GM21717 (cell line): ENCODE measurements at regions not wholly inside any gene's neighbourhood (a gene's known extent, or its start where the extent isn't known, plus 50 kb on each side); places are given as distances from the start of the nearest gene placed in this dataset.
"Not testable (repeated sequence)": the region's sequence is repeated elsewhere in the genome, so short reads cannot be mapped to it uniquely, and the experiment has no call there.

Source experiments
- ATAC-seq: cut with Tn5 transposase; IDR thresholded peaks from one replicate; pipeline ENCODE4 v1.9.1; 2021; ENCODE audit warnings: mild to moderate bottlenecking, moderate library complexity; ENCODE audit not compliant: unreplicated experiment

DNA sequence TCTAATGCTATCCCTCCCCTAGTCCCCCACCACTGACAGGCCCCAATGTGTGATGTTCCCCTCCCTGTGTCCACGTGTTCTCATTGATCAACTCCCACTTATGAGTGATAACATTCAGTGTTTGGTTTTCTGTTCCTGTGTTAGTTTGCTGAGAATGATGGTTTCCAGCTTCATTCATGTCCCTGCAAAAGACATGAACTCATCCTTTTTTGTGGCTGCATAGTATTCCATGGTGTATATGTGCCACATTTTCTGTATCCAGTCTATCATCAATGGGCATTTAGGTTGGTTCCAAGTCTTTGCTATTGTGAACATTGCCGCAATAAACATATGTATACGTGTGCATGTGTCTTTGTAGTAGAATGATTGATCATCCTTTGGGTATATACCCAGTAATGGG is 153.1 kb downstream of the OR13H1 start:
- not testable (repeated sequence) for ATAC-seq

DNA sequence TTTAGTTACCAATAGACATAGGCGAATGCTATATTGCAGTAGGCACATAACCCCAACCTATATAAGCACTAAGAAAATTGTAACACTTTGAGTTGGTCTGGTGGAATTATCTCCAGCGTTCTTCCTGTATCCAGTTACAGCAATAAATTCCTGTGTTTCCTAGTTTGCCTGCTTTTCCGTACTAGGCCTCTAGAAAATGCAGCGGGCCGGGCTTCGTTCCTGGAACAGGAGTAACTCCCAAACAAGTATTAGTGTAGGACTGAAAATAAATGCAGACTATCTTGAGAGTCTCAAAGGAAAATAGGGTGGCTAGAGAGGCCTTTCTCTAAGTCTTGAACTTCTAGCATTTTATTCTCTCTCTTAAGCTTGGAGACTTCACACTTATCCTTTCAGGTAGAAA is 159.8 kb downstream of the OR13H1 start:
- no peak for ATAC-seq

DNA sequence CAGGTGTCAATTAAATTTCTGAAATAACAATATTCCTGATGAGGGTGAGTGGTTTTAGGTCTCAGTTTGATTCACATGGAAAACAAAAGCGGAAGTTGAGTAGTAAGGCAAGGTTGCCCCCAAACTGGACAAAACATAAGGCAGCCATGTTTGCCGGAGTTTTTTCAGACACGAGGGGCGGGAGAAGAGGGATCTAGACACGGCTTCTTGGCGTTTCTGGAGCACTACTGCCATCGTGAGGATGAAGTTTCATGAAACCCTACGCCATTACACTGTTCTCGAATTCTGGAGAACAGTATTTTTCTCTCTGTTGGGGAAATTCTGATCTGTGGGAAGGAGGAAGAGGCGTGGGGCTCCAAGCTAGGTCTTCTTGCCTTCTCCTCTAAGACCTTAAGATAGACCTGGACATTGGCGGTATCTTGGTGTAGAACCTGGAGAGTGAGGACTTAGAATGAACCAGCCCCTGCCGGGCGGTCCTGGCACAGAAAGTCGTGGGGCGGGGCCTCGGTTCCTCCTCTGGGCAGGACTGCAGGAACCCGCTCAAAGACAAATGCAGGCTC is 160.3 kb downstream of the OR13H1 start:
- peak; percentile 71 for ATAC-seq

DNA sequence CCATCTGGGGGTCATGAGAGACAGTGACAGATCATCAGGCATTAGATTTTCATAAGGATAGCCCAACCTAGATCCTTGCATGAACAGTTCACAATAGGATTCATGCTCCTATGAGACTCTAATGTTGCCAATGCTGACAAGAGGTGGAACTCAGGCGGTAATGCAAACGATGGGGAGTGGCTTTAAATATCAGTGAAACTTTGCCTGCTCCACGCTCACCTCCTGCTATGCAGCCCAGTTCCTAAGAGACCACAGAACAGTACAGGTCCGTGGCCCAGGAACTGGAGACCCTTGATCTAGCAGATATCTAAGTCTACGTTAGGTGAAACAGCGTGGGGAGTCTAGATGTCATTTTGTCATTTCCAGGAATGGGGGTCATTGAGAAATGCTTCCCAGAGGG is 165.7 kb downstream of the OR13H1 start:
- ATAC-seq = no peak

DNA sequence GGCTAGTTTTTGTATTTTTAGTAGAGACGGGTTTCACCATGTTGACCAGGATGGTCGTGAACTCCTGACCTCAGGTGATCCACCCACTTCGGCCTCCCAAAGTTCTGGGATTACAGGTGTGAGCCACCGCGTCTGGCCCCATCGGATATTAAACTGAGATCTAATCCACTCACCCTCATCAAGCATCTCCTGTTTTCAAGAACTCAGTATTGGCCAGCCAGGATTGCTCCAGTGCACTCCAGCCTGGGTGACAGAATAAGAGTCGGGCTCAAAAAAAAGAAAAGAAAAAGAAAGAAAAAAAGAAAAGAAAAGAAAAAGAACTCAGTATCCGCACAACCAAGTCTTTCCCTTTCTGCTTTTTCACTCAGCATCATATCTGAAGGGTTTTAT is 167.6 kb downstream of the OR13H1 start:
- ATAC-seq = no peak

DNA sequence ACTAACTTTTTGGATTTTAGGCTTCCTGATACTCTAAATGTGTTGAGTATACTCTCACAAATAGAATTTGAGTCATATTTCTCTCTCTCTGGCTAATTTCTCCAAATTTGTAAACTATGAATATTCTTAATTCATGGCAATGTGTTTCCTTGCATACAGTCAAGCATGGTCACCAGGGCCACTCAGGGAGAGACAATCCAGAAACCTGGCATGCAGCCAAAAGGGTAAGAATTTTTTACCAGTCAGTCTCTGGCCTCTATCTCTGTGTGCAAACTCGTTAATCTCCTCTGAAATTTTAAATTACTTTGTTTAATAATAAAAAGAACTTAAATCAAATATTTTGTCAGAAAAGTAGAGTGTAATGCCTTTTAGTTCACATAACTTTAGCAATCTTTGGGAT is 179.8 kb downstream of the OR13H1 start:
- ATAC-seq = no peak

DNA sequence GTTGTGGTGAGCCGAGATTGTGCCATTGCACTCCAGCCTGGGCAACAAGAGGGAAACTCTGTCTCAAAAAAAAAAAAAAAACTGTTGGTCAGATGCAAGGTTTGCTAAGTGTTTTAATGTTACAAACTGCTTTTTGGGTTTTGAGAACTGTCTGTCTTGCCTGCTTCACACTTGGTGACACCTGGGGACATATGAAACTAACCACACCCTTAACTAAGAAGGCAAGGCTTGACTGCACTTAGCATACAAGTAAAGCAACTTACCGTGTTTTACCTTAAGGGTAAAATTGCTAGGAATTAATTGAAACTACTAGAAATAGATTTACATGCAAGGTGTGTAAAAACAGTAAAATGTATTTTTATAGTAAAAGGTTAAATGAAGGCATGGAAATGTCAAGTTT is 180.4 kb downstream of the OR13H1 start:
- no peak for ATAC-seq

DNA sequence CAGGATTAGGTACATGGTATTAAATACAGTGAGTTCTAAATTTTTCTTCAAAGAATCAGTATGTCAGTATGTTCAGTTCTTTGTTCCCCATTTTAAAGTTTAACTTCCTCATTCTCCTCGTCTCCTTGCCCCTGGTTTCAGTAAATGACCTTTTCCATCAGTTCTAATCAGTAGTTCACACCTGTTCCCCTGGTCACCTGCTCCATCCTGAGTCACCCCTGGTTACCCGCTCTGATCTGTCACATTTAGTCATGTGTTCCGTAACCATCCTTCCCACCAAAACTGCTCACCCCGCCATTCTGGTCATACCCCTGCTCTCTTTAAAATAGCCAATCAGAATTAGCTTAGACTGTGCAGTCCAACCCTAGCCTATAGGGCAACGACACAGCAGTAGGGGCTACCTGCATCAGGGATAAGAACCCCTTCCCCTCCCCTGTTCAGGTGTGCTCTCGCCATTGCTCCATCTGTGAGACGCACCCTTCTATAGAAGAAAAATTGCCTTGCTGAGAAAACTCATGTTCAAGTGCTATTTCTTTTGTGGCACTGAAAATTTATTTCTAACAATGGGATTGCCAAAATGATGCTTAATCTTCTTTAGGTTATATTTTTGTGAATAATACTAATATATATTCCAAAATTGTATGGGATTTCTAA is 181.3 kb downstream of the OR13H1 start:
- no peak for ATAC-seq

DNA sequence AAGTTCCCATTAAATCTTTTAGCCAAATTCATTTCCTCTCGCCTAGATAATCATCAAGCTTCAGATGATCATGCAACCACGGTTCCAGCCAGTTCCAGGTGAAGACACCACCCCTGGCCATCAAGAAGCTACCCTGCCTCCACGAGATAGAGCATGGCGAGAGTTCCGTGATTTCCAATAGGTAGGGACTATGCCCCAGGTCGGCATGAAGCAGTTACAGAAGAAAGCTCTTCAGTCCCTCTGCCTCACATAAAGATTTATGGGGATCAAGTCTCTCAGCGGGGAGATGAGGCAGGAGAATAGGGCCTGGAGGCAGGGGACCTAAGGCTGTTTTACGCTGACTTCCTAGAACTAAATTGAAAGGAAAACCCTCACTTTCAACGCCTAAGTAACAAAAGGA is 183.9 kb downstream of the OR13H1 start:
- no peak for ATAC-seq

DNA sequence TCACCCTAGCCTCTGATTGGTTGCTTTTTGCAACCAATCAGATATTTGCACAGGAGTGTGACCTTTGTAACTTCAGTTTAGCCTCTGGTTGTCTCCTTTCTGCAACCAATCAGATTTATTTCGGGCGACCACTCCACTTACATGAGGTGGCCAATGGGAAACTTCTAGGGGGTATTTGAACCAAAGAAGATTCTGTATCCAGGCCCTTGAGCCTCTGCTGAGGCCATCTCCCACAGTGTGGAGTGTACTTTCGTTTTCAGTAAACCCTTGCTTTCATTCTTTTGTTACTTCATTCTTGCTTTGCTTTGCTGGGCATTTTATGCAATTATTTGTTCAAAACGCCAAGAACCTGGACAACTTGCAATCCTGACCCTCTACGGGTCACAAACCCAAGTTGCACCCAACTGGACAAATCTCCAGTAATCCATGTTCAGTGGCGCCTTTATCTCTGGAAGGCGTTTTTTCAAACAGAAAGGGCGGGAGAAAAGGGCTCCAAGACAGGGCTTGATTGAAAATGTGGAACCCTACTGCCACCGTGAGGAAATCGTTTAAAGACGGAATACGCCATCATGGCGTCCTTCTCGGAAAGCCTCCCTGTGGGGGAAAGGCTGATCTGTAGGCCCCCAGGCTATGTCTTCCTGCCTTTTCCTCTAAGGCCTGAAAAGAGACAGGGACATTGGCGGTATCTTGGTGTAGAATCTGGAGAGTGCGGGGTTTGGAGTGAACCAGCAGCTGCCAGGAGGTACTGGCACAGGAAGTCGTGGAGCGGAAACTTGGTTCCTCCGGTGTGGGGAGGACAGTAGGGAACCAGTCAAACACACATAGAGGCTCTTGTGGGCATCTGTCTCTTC is 184.6 kb downstream of the OR13H1 start:
- ATAC-seq = peak; percentile 66

DNA sequence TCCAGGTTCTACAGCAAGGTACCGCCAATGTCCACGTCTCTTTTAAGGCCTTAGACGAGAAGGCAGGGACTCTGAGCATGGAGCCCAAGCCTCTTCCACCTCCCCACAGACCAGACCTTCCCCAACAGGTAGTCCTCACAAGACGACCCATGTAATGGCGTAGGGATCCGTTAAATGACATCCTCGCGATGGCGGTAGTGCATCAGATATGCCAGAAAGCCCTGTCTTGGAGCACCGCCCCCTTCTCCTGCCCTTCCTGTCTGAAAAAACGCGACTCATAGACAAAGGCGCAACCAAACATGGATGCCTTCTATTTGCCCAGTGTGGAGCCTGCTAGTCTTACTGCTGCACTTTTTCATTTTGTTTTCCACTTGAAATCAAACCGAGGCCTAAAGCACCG is 185.4 kb downstream of the OR13H1 start:
- peak; percentile 67 for ATAC-seq

DNA sequence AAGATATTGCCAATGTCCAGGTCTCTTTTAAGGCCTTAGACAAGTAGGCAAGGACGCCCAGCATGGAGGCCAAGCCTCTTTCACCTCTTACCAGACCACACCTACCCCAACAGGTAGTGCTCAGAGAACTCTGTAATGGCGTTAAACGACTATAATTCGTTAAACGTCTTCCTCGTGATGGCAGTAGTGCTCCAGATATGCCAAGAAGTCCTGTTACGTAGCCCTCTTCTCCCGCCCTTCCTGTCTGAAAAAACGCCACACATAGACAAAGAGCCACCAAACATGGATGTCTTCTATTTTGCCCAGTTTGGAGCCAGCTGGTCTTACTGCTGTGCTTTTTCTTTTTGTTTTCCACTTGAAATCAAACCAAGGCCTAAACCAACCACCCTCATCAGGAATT is 190.7 kb downstream of the OR13H1 start:
- ATAC-seq = no peak

DNA sequence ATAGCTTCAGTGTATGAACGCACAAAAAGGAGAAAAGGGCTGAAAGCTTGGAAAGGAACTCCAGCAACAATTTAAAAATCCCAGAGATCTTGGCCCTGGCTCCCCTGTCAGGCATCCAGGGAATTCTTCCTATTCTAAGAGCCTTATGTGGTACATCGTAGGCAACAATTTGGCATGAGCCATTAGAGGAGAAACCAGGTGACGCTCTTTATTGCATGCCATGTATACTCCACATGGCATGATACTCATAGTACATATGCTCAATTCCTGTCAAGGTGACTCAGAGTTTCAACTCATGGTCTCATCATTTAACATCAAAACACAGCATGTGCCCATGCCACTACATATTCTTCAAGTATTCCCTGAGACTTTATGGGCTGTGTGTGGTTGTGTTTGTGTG is 191.3 kb downstream of the OR13H1 start:
- no peak for ATAC-seq

DNA sequence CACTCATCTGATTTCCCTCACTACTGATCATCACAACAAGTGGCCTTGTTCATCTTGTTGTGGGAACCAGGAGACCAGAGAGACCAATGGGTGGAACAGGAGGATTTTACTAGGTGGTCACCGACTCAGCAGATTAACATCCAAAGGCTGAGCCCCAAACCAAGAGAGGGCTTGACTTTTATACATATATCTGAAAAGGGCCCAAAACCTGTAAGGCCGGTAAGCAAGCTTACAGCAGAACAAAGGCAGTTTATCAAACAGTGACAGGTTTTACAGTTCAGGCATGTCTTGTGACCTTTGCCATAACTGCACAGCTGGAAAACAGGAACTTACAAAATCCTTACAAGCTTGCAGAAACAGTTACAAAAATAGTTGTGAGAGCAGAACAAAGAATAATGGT is 195.9 kb downstream of the OR13H1 start:
- no peak for ATAC-seq

DNA sequence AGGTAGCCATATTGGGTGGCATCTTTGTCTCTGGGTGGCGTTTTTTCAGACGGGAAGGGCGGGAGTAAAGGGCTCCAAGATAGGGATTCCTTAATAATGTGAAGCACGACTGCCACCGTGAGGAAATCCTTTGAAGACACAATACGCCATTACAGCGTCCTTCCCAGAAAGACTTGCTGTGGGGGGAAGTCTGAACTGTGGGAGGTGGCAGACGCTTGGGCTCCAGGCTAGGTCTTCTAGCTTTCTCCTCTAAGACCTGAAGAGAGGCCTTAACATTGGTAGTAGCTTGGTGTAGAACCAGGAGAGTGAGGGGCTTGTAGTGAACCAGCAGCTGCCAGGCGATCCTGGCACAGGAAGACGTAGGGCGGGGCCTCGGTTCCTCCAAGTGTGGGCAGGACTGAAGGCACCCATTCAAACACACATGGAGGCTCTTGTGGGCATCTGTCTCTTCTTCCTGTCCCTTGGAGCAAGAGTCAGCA is 197.3 kb downstream of the OR13H1 start:
- peak; percentile 71 for ATAC-seq

DNA sequence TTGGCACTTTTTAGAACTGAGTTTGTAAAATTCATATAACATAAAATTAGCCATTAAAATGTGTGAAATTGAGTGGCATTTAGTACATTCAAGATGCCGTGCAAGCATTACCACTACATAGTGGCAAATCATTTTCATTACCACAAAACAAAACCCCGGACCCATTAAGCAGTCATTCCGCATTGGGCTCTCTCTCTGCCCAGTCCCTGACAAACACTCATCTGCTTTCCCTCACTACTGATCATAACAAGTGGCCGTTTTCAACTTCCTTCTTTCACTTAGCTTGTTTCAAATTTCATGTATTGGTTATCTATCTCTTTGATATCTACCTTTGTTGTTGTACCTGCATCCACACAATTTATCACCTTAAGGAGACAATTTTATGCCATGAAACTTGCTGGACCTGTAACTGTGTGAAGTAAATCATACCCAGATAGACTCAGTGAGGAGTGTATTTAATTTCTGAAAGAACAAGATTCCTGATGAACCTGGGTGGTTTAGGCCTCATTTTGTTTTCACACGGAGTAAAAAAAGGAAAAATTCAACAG is 202.1 kb downstream of the OR13H1 start:
- ATAC-seq = no peak

DNA sequence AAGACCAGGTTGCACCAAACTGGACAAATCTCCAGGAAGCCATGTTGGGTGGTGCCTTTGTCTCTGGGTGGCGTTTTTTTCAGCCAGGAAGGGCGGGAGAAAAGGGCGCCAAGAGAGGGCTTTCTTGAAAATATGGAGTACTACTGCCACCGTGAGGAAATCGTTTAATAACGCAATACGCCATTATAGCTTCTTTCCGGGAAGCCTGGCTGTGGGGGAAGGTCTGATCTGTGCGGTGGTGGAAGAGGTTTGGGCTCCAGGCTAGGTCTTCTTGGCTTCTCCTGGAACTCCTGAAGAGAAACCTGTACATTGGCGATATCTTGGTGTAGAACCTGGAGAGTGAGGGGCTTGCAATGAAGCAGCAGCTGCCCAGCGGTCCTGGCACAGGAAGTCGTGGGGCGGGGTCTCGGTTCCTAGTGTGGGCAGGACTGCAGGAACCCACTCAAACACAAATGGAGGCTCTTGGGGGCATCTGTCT is 202.7 kb downstream of the OR13H1 start:
- ATAC-seq = peak; percentile 46

DNA sequence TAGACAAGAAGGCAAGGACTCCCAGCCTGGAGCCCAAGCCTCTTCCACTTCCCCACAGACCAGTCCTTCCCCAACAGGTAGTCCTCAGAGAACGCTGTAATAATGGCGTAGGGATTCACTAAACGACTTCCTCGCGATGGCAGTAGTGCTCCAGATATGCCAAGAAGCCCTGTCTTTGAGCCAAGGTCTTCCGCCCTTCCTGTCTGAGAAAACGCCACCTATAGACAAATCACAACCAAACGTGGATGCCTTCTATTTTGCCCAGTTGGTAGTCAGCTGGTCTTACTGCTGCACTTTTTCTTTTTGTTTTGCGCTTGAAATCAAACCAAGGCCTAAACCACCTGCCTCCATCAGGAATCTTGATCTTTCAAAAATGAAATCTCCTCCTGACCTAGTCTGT is 203.3 kb downstream of the OR13H1 start:
- peak; percentile 65 for ATAC-seq

DNA sequence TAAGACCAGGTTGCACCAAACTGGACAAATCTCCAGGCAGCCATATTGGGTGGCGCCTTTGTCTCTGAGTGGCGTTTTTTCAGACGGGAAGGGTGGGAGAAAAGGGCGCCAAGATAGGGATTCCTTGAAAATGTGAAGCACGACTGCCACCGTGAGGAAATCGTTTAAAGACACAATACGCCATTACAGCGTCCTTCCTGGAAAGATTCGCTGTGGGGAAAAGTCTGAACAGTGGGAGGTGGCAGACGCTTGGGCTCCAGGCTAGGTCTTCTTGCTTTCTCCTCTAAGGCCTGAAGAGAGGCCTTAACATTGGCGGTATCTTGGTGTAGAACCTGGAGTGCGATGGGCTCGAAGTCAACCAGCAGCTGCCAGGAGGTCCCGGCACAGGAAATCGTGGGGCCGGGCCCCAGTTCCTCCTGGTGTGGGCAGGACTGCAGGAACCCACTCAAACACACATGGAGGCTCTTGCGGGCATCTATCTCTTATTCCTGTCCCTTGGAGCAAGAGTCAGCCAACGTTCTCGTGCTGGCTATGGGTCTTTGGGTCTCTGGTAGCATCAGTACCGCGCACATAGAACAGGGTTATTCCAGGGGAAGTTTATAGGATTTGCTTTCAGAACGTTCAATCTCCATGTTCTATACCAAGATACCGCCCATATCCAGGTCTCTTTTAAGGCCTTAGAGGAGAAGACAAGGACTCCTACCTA is 208.8 kb downstream of the OR13H1 start:
- peak; percentile 74 for ATAC-seq

DNA sequence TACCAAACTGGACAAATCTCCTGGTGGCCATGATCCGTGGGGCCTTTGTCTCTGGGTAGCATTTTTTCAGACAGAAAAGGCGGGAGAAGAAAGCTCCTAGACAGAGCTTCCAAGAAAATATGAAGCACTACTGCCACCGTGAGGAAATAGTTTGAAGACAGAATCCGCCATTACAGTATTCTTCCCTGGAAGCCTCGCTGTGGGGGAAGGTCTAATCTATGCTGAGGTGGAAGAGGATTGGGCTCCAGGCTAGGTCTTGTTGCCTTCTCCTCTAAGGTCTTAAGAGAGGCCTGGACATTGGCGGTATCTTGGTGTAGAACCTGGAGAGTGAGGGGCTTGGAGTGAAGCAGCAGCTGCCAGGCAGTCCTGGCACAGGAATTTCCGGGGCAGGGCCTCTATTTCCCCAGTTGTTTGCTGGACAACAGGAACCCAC is 218.9 kb downstream of the OR13H1 start:
- peak; percentile 52 for ATAC-seq

DNA sequence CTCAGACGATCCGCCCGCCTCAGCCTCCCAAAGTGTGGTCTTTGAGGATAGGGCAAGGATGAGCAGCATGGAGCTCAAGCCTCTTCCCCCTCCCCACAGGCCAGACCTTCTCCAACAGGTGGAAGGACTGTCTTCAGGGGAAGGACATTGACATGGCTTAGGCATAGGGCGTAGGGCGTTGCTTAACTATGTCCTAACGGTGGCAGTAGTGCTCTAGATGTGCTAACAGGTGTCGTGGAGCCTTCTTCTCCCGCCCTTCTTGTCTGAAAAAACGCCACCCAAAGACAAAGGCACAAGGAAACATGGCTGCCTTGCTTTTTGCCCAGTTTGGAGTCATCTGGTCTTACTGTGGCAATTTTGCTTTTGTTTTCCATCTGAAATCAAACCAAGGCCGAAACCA is 219.8 kb downstream of the OR13H1 start:
- ATAC-seq = peak; percentile 79
